ENCODE measurements at regions not wholly inside any gene's neighbourhood (a gene's known extent, or its start where the extent isn't known, plus 50 kb on each side); places are given as distances from the start of the nearest gene placed in this dataset.

GRCh38 chr5:146940295-146940694 is 61.7 kb upstream of the PPP2R2B start:
- H3K27ac ChIP-seq (ENCODE audit: poor library complexity, severe bottlenecking), result no peak overlapping the region
- DNase-seq (ENCODE audit: low spot score) (no peak), ATAC-seq (ENCODE audit: low read depth) (no peak)
- TF ChIP-seq CTCF (IDR thresholded peaks at IDR 0.05; ENCODE audit: poor library complexity, severe bottlenecking), result no peak
- no peaks in the 10 kb centered on the region for H3K4me1 ChIP-seq (ENCODE audit: insufficient read depth, poor library complexity, severe bottlenecking)
- no peaks in the 10 kb centered on the region for H3K9me3 ChIP-seq (ENCODE audit: severe bottlenecking)
- H3K4me3 ChIP-seq (ENCODE audit: severe bottlenecking), result no peak overlapping the region
- H3K27me3 ChIP-seq (ENCODE audit: insufficient read depth, poor library complexity, severe bottlenecking), result no peaks in the 10 kb centered on the region
- H3K36me3 ChIP-seq (ENCODE audit: low read depth), result no peaks in the 10 kb centered on the region

- Histone ChIP-seq H3K27ac (ENCODE audit: poor library complexity, severe bottlenecking) (no peak overlapping the region), H3K4me1 (ENCODE audit: insufficient read depth, poor library complexity, severe bottlenecking) (no peaks in the 10 kb centered on the region), H3K36me3 (ENCODE audit: low read depth) (no peaks in the 10 kb centered on the region), H3K4me3 (ENCODE audit: severe bottlenecking) (no peak overlapping the region), H3K27me3 (ENCODE audit: insufficient read depth, poor library complexity, severe bottlenecking) (peaks cover 3% of the 10 kb centered on the region), H3K9me3 (ENCODE audit: severe bottlenecking) (no peaks in the 10 kb centered on the region)
- no peak for ATAC-seq (ENCODE audit: low read depth)
- TF ChIP-seq CTCF (IDR thresholded peaks at IDR 0.05; ENCODE audit: poor library complexity, severe bottlenecking), result no peak
- no peak for DNase-seq (ENCODE audit: low spot score)
Observed at GRCh38 chr5:146944019-146944418, 65.5 kb upstream of the PPP2R2B start.

GRCh38 chr5:146944764-146945616 is 66.4 kb upstream of the PPP2R2B start:
- Histone ChIP-seq H3K4me1 (ENCODE audit: insufficient read depth, poor library complexity, severe bottlenecking) (no peaks in the 10 kb centered on the region), H3K27ac (ENCODE audit: poor library complexity, severe bottlenecking) (no peak overlapping the region), H3K4me3 (ENCODE audit: severe bottlenecking) (no peak overlapping the region), H3K27me3 (ENCODE audit: insufficient read depth, poor library complexity, severe bottlenecking) (peaks cover 3% of the 10 kb centered on the region), H3K9me3 (ENCODE audit: severe bottlenecking) (no peaks in the 10 kb centered on the region), H3K36me3 (ENCODE audit: low read depth) (no peaks in the 10 kb centered on the region)
- no peak for TF ChIP-seq CTCF (IDR thresholded peaks at IDR 0.05; ENCODE audit: poor library complexity, severe bottlenecking)
- DNase-seq (ENCODE audit: low spot score), result no peak
- ATAC-seq (ENCODE audit: low read depth), result no peak

GRCh38 chr5:146945617-146946084 is 67.1 kb upstream of the PPP2R2B start:
- H3K9me3 ChIP-seq (ENCODE audit: severe bottlenecking), result no peaks in the 10 kb centered on the region
- no peak for TF ChIP-seq CTCF (IDR thresholded peaks at IDR 0.05; ENCODE audit: poor library complexity, severe bottlenecking)
- ATAC-seq (ENCODE audit: low read depth) (no peak), DNase-seq (ENCODE audit: low spot score) (no peak)
- no peaks in the 10 kb centered on the region for H3K36me3 ChIP-seq (ENCODE audit: low read depth)
- no peaks in the 10 kb centered on the region for H3K4me1 ChIP-seq (ENCODE audit: insufficient read depth, poor library complexity, severe bottlenecking)
- H3K4me3 ChIP-seq (ENCODE audit: severe bottlenecking), result no peak overlapping the region
- H3K27ac ChIP-seq (ENCODE audit: poor library complexity, severe bottlenecking), result no peak overlapping the region
- H3K27me3 ChIP-seq (ENCODE audit: insufficient read depth, poor library complexity, severe bottlenecking), result peaks cover 3% of the 10 kb centered on the region
